Transverse colon (tissue), 4 donors: ENCODE measurements at regions not wholly inside any gene's neighbourhood (a gene's known extent, or its start where the extent isn't known, plus 50 kb on each side); places are given as distances from the start of the nearest gene placed in this dataset.

ENCODE experiments used
- CTCF ChIP-seq, 5 experiments: fragments of 200-600 bp in 3 of 5; fragments of 450-650 bp in 2 of 5; sonication (generic) in 3 of 5; IDR thresholded peaks; 1 replicate in 2 of 5; 2 replicates in 3 of 5; pipeline ENCODE4 v1.5.1; 2016 to 2017; ENCODE audit warnings: antibody characterized with exemption in 5 of 5, inconsistent platforms in 3 of 5, mild to moderate bottlenecking in 2 of 5, moderate library complexity in 1 of 5
- EP300 ChIP-seq: sonication (generic); formaldehyde crosslinking; IDR thresholded peaks from one replicate; pipeline ENCODE4 v1.6.1; 2017; ENCODE audit warnings: antibody characterized with exemption, low read depth
- POLR2A ChIP-seq: fragments of 450-650 bp; IDR thresholded peaks from one replicate; pipeline ENCODE4 v1.6.1; 2016; ENCODE audit warnings: antibody characterized with exemption, mild to moderate bottlenecking, moderate library complexity
- POLR2AphosphoS5 ChIP-seq, 3 donors: sonication (generic); formaldehyde crosslinking; IDR thresholded peaks; one replicate each; pipeline ENCODE4 v1.6.1; 2016; ENCODE audit warnings: antibody characterized with exemption in 3 of 3

- TF ChIP-seq CTCF (IDR thresholded peaks at IDR 0.05), result no peak
- TF ChIP-seq EP300, result no peak
- no peak for TF ChIP-seq POLR2A
- TF ChIP-seq POLR2AphosphoS5 (IDR thresholded peaks at IDR 0.05), result no peak
Observed at GRCh38 chr10:128553755-128554154, 427.5 kb upstream of the MKI67 start.
